ENCODE measurements at regions not wholly inside any gene's neighbourhood (a gene's known extent, or its start where the extent isn't known, plus 50 kb on each side); places are given as distances from the start of the nearest gene placed in this dataset.

- TF ChIP-seq, protein P1, sequence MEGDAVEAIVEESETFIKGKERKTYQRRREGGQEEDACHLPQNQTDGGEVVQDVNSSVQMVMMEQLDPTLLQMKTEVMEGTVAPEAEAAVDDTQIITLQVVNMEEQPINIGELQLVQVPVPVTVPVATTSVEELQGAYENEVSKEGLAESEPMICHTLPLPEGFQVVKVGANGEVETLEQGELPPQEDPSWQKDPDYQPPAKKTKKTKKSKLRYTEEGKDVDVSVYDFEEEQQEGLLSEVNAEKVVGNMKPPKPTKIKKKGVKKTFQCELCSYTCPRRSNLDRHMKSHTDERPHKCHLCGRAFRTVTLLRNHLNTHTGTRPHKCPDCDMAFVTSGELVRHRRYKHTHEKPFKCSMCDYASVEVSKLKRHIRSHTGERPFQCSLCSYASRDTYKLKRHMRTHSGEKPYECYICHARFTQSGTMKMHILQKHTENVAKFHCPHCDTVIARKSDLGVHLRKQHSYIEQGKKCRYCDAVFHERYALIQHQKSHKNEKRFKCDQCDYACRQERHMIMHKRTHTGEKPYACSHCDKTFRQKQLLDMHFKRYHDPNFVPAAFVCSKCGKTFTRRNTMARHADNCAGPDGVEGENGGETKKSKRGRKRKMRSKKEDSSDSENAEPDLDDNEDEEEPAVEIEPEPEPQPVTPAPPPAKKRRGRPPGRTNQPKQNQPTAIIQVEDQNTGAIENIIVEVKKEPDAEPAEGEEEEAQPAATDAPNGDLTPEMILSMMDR (IDR thresholded peaks at IDR 0.05): no peak
- TF ChIP-seq POLR2A (IDR thresholded peaks at IDR 0.05) (no peak), EP300 (IDR thresholded peaks at IDR 0.05) (no peak)
Observed at GRCh38 chr18:73535189-73535588, 612.4 kb downstream of the FBXO15 start.
